GM06990 (cell line): ENCODE measurements at regions not wholly inside any gene's neighbourhood (a gene's known extent, or its start where the extent isn't known, plus 50 kb on each side); places are given as distances from the start of the nearest gene placed in this dataset.
A peak's percentile ranks its signal among the peaks of the same experiment; 100 is the strongest.

Source experiments
- DNase-seq: peaks from one replicate; pipeline ENCODE4 v3.0.0-alpha.2; 2011; ENCODE audit not compliant: insufficient read length; ENCODE audit errors: extremely low read depth
- H3K27me3 ChIP-seq: replicated peaks from 2 replicates; pipeline ENCODE4 v1.6.0; 2011; ENCODE audit warnings: low read length; ENCODE audit not compliant: control insufficient read depth, insufficient read depth
- H3K36me3 ChIP-seq: 2 replicates; pipeline ENCODE4 v1.5.1; 2011; ENCODE audit warnings: low read length; ENCODE audit not compliant: control insufficient read depth, insufficient read depth
- H3K4me3 ChIP-seq: replicated peaks from 2 replicates; pipeline ENCODE4 v1.5.1; 2011; ENCODE audit warnings: low read depth, mild to moderate bottlenecking, control low read depth, low read length
- CTCF ChIP-seq: IDR thresholded peaks from 2 replicates; pipeline ENCODE4 v1.5.1; 2011; ENCODE audit warnings: low read length, control low read depth, mild to moderate bottlenecking, inconsistent platforms; ENCODE audit not compliant: insufficient read depth, poor library complexity, severe bottlenecking

- no peak for DNase-seq
- TF ChIP-seq CTCF = no peak
- H3K4me3 ChIP-seq = no peak overlapping the region
- no peaks in the 10 kb centered on the region for H3K27me3 ChIP-seq
- no peaks in the 10 kb centered on the region for H3K36me3 ChIP-seq
Measured at GRCh38 chr5:61272688-61273087, 59.4 kb upstream of the ZSWIM6 start.

- H3K36me3 ChIP-seq = no peaks in the 10 kb centered on the region
- no peak for TF ChIP-seq CTCF
- no peaks in the 10 kb centered on the region for H3K27me3 ChIP-seq
- no peak for DNase-seq
- no peak overlapping the region for H3K4me3 ChIP-seq
Measured at GRCh38 chr5:61273279-61273975, 58.6 kb upstream of the ZSWIM6 start.

- Histone ChIP-seq H3K36me3 (no peaks in the 10 kb centered on the region), H3K4me3 (no peak overlapping the region), H3K27me3 (no peaks in the 10 kb centered on the region)
- DNase-seq = no peak
- no peak for TF ChIP-seq CTCF
Measured at GRCh38 chr5:61274511-61274911, 57.5 kb upstream of the ZSWIM6 start.

- no peak for DNase-seq
- no peak overlapping the region for H3K4me3 ChIP-seq
- H3K27me3 ChIP-seq = no peaks in the 10 kb centered on the region
- no peak for TF ChIP-seq CTCF
- H3K36me3 ChIP-seq = no peaks in the 10 kb centered on the region
Measured at GRCh38 chr5:61275841-61276240, 56.2 kb upstream of the ZSWIM6 start.

GRCh38 chr5:61277190-61277589 is 54.9 kb upstream of the ZSWIM6 start:
- Histone ChIP-seq H3K4me3 (no peak overlapping the region), H3K27me3 (no peaks in the 10 kb centered on the region), H3K36me3 (no peaks in the 10 kb centered on the region)
- TF ChIP-seq CTCF = peak; percentile 26
- DNase-seq = peak; percentile 26

- Histone ChIP-seq H3K36me3 (no peaks in the 10 kb centered on the region), H3K4me3 (no peak overlapping the region), H3K27me3 (no peaks in the 10 kb centered on the region)
- DNase-seq = no peak
- TF ChIP-seq CTCF = no peak
Measured at GRCh38 chr5:61277781-61278180, 54.3 kb upstream of the ZSWIM6 start.
